ENCODE measurements at regions not wholly inside any gene's neighbourhood (a gene's known extent, or its start where the extent isn't known, plus 50 kb on each side); places are given as distances from the start of the nearest gene placed in this dataset.
"Not testable (repeated sequence)": the region's sequence is repeated elsewhere in the genome, so short reads cannot be mapped to it uniquely, and the experiment has no call there.

- no peak for DNase-seq (ENCODE audit: low spot score)
Observed at GRCh38 chrX:63285375-63285774, 65.8 kb downstream of the SPIN4 start.

DNA sequence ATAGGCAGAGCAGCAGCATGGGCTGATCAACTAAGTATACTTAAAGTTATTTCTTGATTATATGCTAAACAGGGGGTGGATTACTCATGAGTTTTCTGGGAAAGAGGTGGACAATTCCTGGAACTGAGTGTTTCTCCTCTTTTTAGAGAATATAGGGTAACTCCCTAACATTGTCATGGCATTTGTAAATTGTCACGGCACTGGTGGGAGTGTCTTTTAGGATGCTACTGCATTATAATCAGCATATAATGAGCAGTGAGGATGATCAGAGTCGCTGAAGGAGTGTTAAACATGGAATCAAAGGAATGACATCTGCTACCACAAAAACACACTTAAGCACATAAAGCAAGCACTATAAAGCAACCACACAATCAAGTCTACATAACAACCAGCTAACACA lies 66.5 kb downstream of the SPIN4 start:
- no peak for DNase-seq (ENCODE audit: low spot score)

DNA sequence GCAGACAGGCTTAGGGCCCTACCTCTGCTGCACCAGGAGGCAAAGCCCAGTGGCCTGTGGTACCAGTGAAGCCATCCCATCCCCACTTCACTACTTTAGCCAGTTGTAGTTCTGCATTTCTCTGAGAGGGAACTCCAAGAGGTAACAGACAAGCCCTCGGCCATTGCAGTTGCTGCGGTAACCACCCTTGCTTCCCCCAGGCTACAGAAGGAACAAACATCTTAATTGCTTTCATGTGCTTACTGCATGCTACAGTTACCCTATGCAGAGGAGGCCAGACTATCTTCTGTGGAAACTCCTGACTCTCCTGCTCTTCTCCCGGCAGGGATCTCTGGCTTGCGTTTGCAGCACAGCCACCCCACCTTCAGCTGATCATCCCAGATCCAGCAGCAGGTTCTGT lies 67.8 kb downstream of the SPIN4 start:
- DNase-seq (ENCODE audit: low spot score), result no peak

- DNase-seq (ENCODE audit: low spot score), result no peak
Observed at GRCh38 chrX:63282828-63283227, 68.3 kb downstream of the SPIN4 start.

GRCh38 chrX:63282077-63282476 lies 69.1 kb downstream of the SPIN4 start:
- DNase-seq (ENCODE audit: low spot score), result no peak

DNA sequence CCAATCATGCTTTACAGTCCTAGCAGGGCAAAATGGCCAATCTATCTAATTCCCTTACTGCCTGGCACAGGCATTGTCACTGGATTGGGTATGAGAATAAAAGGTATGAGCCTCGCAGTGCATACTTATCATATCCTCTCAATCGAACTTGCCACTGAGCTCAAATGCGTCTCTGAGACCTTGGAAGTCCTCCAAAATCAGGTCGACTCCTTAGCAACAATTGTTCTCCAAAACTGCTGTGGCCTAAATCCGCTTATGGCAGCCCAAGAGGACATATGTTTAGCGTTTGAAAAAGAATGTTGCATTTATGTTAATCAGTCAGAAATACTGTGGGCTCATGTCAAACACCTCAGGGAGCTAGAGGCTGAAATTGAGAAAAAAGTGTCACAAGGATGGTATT lies 69.7 kb downstream of the SPIN4 start:
- DNase-seq (ENCODE audit: low spot score), result no peak

DNA sequence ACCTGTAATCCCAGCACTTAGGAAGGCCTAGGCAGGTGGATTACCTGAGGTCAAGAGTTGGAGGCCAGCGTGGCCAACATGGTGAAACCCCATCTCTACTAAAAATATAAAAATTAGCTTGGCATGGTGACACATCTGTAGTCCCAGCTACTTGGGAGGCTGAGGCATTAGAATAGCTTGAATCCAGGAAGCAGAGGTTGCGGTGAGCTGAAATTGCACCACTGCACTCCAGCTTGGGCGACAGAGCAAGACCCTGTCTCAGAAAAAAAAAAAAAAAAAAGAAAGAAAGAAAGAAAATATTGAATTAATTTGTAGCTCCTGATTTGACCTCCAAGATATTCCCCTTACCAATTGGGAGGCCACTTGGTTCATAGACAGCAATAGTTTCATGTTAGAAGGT lies 73.7 kb downstream of the SPIN4 start:
- DNase-seq (ENCODE audit: low spot score), result not testable (repeated sequence)

GRCh38 chrX:63275127-63275526 lies 76.0 kb downstream of the SPIN4 start:
- DNase-seq (ENCODE audit: low spot score), result peak; percentile 41

GRCh38 chrX:63270873-63271272 lies 80.3 kb downstream of the SPIN4 start:
- DNase-seq (ENCODE audit: low spot score), result no peak

DNA sequence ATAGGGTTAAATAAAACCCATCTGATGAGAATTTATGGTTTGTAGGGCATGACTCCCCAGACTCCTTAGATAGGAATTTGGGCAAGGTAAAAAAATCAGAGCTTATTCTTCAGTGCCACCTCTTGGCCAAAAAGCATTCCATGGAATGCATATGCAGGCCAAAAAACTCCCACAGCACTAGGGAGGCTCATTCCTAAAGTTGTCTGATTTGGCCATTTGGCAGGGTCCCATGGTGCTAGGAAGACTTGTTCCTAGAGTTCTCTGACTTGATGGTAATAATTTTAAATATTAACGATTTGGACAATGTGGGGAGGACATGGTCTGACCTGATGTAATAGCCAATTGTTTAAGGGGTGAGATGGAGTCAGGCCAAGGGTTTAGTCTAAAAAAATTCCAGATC lies 93.0 kb downstream of the SPIN4 start:
- DNase-seq (ENCODE audit: low spot score), result no peak

DNA sequence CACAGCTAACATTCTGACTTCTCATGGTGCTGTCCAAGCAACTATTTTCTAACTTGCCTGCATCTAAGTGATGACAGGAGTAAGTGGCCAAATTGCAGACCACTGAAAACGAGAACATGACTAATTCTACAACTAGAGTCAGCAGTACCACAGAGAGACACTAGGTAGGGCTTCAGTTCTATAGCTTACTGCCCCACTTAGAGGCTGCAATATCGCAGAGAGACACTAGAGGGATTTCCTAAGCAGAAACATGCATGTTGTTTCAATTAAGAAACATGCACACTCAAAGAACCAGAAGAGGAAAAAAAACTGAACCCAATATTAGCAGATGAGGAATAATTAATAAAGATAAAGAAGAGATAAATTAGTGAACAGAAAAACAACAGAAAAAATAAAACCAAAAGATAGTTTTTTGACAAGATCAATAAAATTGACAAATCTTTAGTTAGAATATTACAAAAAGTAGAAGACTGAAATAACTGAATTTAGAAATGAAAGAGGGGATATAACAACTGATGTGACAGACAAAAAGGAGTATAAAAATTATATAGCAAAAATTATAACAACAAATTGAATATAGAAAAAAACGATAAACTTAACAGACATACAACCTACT lies 100.8 kb downstream of the SPIN4 start:
- peak; percentile 8 for DNase-seq (ENCODE audit: low spot score)

DNA sequence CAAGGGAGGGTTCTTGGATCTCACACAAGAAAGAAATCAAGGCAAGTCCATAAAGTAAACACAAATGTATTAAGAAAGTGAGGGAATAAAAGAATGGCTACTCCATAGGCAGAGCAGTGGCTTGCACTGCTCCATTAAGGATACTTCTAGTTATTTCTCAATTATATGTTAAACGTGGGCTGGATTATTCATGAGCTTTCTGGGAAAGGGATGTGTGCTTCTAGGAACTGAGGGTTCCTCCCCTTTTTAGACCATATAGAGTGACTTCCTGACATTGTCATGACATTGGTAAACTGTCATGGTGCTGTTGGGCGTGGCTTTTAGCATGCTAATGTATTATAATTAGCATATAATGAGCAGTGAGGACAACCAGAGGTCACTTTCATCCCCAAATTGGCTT lies 108.4 kb downstream of the SPIN4 start:
- DNase-seq (ENCODE audit: low spot score), result not testable (repeated sequence)

DNA sequence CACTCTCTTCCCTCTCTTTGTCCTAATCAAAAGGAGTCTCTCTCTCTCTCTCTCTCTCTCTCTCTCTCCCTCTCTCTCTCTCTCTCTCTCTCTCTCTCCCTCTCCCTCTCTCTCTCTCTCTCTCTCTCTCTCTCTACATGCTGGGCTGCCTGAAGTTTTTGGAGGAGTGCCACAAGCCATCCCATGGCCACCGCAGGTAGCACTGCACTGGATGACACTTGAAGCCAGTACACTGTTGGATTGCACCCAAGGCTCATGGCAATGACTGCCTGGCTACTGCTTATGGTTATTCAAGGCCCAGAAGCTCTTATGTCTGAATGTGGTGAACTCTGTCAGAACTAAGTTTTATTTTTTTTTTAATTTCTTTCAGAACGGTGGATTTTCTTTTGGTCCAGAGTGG lies 115.2 kb downstream of the SPIN4 start:
- not testable (repeated sequence) for DNase-seq (ENCODE audit: low spot score)

DNA sequence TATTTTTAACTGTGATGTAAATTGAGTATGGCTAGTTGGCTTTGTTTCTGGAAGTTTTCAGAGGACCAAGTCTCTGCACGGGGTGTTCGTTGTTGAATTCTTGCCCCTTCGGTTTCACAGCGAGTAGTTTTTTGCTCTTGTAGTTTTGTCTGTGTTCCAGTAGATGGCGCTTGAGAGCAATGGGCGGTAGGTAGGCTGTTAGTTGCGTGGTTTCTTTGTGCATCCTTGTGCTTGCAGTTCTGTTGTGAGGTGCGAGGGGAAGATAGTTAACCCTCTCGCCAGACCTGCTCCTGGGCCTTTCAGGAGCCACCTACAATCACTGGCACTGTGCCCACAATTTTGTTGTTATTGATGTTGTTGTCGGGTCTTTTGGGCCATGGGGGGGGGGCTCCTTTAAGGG lies 118.1 kb downstream of the SPIN4 start:
- not testable (repeated sequence) for DNase-seq (ENCODE audit: low spot score)

- not testable (repeated sequence) for DNase-seq (ENCODE audit: low spot score)
Observed at GRCh38 chrX:63218202-63218601, 132.9 kb downstream of the SPIN4 start.

GRCh38 chrX:63217549-63217948 lies 133.6 kb downstream of the SPIN4 start:
- not testable (repeated sequence) for DNase-seq (ENCODE audit: low spot score)

DNA sequence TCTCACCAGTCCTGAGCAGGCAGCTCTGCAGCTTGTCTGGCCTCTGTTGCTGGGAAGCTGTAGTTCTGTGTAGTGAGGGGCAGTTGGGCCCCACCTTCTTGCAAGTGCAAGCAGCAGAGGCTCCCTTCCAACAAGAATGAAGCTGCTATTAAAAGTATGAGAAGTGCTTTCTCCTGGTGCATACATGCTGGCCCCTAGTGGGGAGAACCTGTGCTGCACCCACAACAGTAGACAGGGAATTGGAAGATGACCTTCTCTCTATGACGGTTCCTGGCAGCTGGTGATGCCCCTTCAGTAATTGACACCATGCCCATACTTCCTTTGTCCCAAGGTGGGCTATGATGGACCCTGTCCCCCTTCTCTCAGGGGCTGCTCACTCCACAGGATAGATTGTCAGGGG lies 141.5 kb downstream of the SPIN4 start:
- not testable (repeated sequence) for DNase-seq (ENCODE audit: low spot score)

DNA sequence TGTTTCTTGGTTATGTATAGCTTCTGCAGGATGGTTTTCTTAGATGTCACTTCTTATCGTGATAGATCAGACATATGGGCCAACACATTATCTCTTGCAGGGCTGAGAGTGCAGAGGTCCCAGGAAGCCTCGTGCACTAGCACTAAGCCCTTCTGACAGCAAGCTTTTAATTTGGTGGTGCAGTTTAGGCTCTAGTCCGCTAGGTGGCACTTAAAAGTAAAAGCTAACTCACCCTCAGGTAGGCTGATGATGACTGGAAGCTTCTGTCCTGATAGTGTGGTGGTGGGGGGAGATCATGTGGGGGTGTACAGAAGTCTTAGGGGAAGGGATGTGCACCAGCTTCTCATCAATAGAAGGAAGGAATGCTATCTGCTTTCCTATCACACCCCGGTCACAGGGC lies 142.0 kb downstream of the SPIN4 start:
- DNase-seq (ENCODE audit: low spot score), result not testable (repeated sequence)

GRCh38 chrX:63204266-63205074 lies 146.7 kb downstream of the SPIN4 start:
- DNase-seq (ENCODE audit: low spot score), result not testable (repeated sequence)

- DNase-seq (ENCODE audit: low spot score), result not testable (repeated sequence)
Observed at GRCh38 chrX:63201987-63202386, 149.1 kb downstream of the SPIN4 start.

DNA sequence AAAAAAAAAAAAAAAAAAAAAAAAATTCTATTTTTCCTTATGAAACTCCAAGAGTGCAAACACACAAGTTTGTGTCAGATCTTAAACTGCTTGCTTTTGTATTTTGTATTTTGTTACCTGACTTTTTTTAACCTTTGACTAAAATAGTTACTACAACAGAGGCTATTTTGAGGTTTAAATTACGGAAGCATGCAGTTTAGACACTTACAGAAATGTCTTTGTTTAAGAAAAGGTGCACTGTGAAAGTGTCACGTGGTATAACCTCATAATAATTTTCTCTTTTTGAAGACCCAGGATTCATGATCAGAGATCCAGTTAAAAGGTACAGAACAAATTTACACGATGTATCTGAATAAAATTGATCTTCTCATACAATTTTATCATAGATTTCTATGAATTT lies 152.4 kb downstream of the SPIN4 start:
- DNase-seq (ENCODE audit: low spot score), result not testable (repeated sequence)

- not testable (repeated sequence) for DNase-seq (ENCODE audit: low spot score)
Observed at GRCh38 chrX:63192366-63193041, 158.6 kb downstream of the SPIN4 start.

DNA sequence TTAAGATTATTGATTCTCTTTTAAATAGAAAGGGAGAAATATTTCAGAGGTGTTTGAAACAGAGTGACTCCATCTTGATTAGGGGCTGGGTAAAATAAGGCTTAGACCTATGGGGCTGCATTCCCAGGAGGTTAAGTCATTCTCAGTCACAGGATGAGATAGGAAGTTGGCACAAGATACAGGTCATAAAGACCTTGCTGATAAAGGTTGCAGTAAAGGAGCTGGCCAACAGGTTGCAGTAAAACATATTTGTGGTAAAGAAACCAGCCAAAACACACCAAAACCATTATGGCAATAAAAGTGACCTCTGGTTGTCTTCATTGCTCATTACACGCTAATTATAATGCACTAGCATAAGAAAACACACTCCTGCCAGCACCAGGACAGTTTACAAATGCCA lies 165.0 kb downstream of the SPIN4 start:
- DNase-seq (ENCODE audit: low spot score), result no peak

All from COLO829 (cell line).